Mammary epithelial cell (primary cell): ENCODE measurements at regions not wholly inside any gene's neighbourhood (a gene's known extent, or its start where the extent isn't known, plus 50 kb on each side); places are given as distances from the start of the nearest gene placed in this dataset.

ENCODE experiments used
- EZH2 ChIP-seq: IDR thresholded peaks from 2 replicates; pipeline ENCODE4 v1.6.1; 2012; ENCODE audit warnings: low read length, inconsistent platforms, borderline replicate concordance
- TF ChIP-seq, protein P1 (sequence below), 2 donors: IDR thresholded peaks in 1 of 2; conservative IDR thresholded peaks in 1 of 2; 2 replicates each; pipeline ENCODE4 v1.5.1; 2011 to 2012; ENCODE audit warnings: inconsistent platforms in 2 of 2, low read length in 2 of 2, mild to moderate bottlenecking in 2 of 2, control low read depth in 1 of 2, low read depth in 1 of 2; ENCODE audit not compliant: insufficient read depth in 1 of 2; ENCODE audit errors: extremely low read depth in 1 of 2

DNA sequence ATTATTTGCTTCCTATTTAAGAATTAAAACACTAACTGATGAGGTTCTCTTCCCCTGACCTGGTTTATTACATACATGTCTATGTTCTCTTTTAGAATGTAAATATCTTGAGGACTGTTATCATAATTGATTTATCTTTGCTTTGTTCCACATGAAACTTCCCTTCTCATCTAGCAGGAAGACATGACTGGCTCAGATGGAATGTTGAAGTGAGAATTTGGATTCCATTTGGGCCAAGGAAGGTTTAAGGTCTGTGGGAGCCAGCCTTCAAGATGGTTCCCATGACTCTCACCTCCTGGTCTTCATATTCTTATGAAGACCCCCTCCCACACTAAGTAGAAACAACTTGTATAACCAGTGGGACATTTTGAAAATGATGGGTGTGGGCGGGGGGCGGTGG, 222.2 kb upstream of the GADL1 start:
- TF ChIP-seq, protein P1, sequence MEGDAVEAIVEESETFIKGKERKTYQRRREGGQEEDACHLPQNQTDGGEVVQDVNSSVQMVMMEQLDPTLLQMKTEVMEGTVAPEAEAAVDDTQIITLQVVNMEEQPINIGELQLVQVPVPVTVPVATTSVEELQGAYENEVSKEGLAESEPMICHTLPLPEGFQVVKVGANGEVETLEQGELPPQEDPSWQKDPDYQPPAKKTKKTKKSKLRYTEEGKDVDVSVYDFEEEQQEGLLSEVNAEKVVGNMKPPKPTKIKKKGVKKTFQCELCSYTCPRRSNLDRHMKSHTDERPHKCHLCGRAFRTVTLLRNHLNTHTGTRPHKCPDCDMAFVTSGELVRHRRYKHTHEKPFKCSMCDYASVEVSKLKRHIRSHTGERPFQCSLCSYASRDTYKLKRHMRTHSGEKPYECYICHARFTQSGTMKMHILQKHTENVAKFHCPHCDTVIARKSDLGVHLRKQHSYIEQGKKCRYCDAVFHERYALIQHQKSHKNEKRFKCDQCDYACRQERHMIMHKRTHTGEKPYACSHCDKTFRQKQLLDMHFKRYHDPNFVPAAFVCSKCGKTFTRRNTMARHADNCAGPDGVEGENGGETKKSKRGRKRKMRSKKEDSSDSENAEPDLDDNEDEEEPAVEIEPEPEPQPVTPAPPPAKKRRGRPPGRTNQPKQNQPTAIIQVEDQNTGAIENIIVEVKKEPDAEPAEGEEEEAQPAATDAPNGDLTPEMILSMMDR (conservative IDR thresholded peaks at IDR 0.05 in 1 of 2, IDR thresholded peaks at IDR 0.05 in 1 of 2; ENCODE audit: extremely low read depth in 1 of 2, insufficient read depth in 1 of 2, low read depth in 1 of 2, low read length in 2 of 2): no peak
- no peak for TF ChIP-seq EZH2
